ENCODE measurements at regions not wholly inside any gene's neighbourhood (a gene's known extent, or its start where the extent isn't known, plus 50 kb on each side); places are given as distances from the start of the nearest gene placed in this dataset.
"Not testable (repeated sequence)": the region's sequence is repeated elsewhere in the genome, so short reads cannot be mapped to it uniquely, and the experiment has no call there.

DNA sequence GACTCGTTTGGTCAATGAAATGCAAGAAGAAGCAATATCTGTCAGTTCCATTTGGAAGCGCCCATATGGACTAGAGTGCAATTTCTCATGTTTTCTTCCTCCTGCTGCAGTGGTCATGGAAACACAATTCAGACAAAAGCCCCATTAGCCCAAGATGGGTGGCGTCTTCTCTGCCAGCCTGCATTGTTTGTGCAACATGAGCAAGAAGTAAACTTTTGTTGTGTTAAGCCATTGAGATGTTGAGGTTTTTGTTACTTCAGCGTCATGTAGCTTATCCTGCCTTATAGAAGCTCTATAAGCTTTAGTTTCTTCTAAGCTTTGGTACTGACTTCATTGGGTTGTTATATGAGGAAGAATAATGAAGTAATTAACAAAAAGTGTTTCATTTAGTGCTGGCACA is 137.4 kb downstream of the NPIPB5 start:
- H3K27me3 ChIP-seq (ENCODE audit: control insufficient read depth in 5 of 5, insufficient read depth in 4 of 5, low read length in 5 of 5): peaks cover 0 to 11% (median 3%) of the 10 kb centered on the region in 5 donors
- H3K9me3 ChIP-seq (ENCODE audit: control insufficient read depth in 5 of 5, low read length in 5 of 5): peaks cover 0 to 4% (median 0%) of the 10 kb centered on the region in 5 donors
- H3K4me1 ChIP-seq (ENCODE audit: control insufficient read depth in 5 of 5, insufficient read depth in 5 of 5, low read length in 5 of 5): no peaks in the 10 kb centered on the region
- H3K9ac ChIP-seq (ENCODE audit: low read length in 5 of 5): no peak overlapping the region
- no peak overlapping the region for H3K4me3 ChIP-seq (ENCODE audit: low read depth in 1 of 5, low read length in 5 of 5)
- no peaks in the 10 kb centered on the region for H3K36me3 ChIP-seq (ENCODE audit: control insufficient read depth in 5 of 5, insufficient read depth in 5 of 5, low read length in 5 of 5)
- no peak overlapping the region for H3K27ac ChIP-seq (ENCODE audit: low read depth, low read length)

GRCh38 chr16:22648941-22649340 is 138.2 kb downstream of the NPIPB5 start:
- H3K27me3 ChIP-seq (ENCODE audit: control insufficient read depth in 5 of 5, insufficient read depth in 4 of 5, low read length in 5 of 5): peaks cover 0 to 11% (median 3%) of the 10 kb centered on the region in 5 donors
- H3K4me3 ChIP-seq (ENCODE audit: low read depth in 1 of 5, low read length in 5 of 5): no peak overlapping the region
- H3K27ac ChIP-seq (ENCODE audit: low read depth, low read length): no peak overlapping the region
- H3K9me3 ChIP-seq (ENCODE audit: control insufficient read depth in 5 of 5, low read length in 5 of 5): peaks cover 0 to 4% (median 0%) of the 10 kb centered on the region in 5 donors
- H3K4me1 ChIP-seq (ENCODE audit: control insufficient read depth in 5 of 5, insufficient read depth in 5 of 5, low read length in 5 of 5): no peaks in the 10 kb centered on the region
- no peak overlapping the region for H3K9ac ChIP-seq (ENCODE audit: low read length in 5 of 5)
- no peaks in the 10 kb centered on the region for H3K36me3 ChIP-seq (ENCODE audit: control insufficient read depth in 5 of 5, insufficient read depth in 5 of 5, low read length in 5 of 5)

- H3K4me3 ChIP-seq (ENCODE audit: low read depth in 1 of 5, low read length in 5 of 5); H3K36me3 ChIP-seq (ENCODE audit: control insufficient read depth in 5 of 5, insufficient read depth in 5 of 5, low read length in 5 of 5); H3K4me1 ChIP-seq (ENCODE audit: control insufficient read depth in 5 of 5, insufficient read depth in 5 of 5, low read length in 5 of 5); H3K9me3 ChIP-seq (ENCODE audit: control insufficient read depth in 5 of 5, low read length in 5 of 5); H3K27me3 ChIP-seq (ENCODE audit: control insufficient read depth in 5 of 5, insufficient read depth in 4 of 5, low read length in 5 of 5); H3K9ac ChIP-seq (ENCODE audit: low read length in 5 of 5); H3K27ac ChIP-seq (ENCODE audit: low read depth, low read length): not testable (repeated sequence)
Measured at GRCh38 chr16:22651111-22651817, 140.6 kb downstream of the NPIPB5 start.

DNA sequence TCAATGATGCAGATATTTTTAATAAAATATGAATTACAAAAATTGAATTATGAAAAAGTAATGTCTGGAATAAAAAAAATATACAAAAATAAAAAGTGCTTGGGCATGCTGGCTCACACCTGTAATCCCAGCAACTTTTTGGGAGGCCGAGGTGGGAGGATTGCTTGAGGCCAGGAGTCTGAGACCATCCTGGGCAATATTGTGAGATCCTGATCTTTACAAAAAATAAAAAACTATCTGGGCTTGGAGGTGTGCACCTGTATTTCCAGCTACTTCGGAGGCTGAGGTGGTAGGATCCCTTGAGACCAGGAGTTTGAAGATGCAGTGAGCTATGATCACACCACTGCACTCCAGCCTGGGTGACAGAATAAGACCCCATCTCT is 141.8 kb downstream of the NPIPB5 start:
- no peak overlapping the region for H3K27ac ChIP-seq (ENCODE audit: low read depth, low read length)
- peaks cover 0 to 2% (median 0%) of the 10 kb centered on the region in 5 donors for H3K27me3 ChIP-seq (ENCODE audit: control insufficient read depth in 5 of 5, insufficient read depth in 4 of 5, low read length in 5 of 5)
- H3K36me3 ChIP-seq (ENCODE audit: control insufficient read depth in 5 of 5, insufficient read depth in 5 of 5, low read length in 5 of 5): no peaks in the 10 kb centered on the region
- H3K9me3 ChIP-seq (ENCODE audit: control insufficient read depth in 5 of 5, low read length in 5 of 5): no peaks in the 10 kb centered on the region
- no peaks in the 10 kb centered on the region for H3K4me1 ChIP-seq (ENCODE audit: control insufficient read depth in 5 of 5, insufficient read depth in 5 of 5, low read length in 5 of 5)
- H3K9ac ChIP-seq (ENCODE audit: low read length in 5 of 5): no peak overlapping the region
- H3K4me3 ChIP-seq (ENCODE audit: low read depth in 1 of 5, low read length in 5 of 5): no peak overlapping the region

DNA sequence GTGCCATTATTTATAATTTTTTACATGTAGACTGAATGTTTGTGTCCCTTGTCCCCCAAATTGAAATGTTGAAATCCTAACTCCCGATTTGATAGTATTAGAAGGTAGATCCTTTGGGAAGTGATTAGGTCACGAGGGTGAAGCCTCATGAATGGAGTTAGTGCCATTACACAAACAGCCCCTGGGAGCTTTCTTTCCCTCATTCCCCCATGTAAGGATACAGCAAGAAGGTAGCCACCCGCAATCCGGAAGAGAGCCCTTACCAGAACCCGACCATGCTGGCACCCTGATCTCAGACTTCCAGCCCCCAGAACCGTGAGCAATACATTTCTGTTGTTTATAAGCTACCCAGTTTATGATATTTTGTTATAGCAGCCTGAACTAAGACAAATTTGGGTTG is 143.2 kb downstream of the NPIPB5 start:
- no peaks in the 10 kb centered on the region for H3K9me3 ChIP-seq (ENCODE audit: control insufficient read depth in 5 of 5, low read length in 5 of 5)
- H3K27me3 ChIP-seq (ENCODE audit: control insufficient read depth in 5 of 5, insufficient read depth in 4 of 5, low read length in 5 of 5): peaks cover 0 to 2% (median 0%) of the 10 kb centered on the region in 5 donors
- H3K4me3 ChIP-seq (ENCODE audit: low read depth in 1 of 5, low read length in 5 of 5): no peak overlapping the region
- H3K4me1 ChIP-seq (ENCODE audit: control insufficient read depth in 5 of 5, insufficient read depth in 5 of 5, low read length in 5 of 5): no peaks in the 10 kb centered on the region
- H3K36me3 ChIP-seq (ENCODE audit: control insufficient read depth in 5 of 5, insufficient read depth in 5 of 5, low read length in 5 of 5): no peaks in the 10 kb centered on the region
- H3K27ac ChIP-seq (ENCODE audit: low read depth, low read length): no peak overlapping the region
- no peak overlapping the region for H3K9ac ChIP-seq (ENCODE audit: low read length in 5 of 5)

DNA sequence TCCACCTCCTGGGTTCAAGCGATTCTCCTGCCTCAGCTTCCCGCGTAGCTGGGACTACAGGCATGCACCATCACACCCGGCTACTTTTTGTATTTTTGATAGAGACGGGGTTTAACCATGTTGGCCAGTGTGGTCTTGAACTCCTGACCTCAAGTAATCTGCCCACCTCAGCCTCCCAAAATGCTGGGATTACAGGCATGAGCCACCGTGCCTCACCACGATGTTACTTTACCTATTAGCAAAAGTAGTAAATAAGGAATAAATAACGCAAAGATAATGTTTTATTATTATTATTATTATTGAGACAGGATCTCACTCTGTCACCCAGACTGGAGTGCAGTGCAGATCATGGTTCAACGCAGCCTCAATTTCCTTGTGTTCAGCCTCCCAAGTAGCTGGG is 145.9 kb downstream of the NPIPB5 start:
- H3K36me3 ChIP-seq (ENCODE audit: control insufficient read depth in 5 of 5, insufficient read depth in 5 of 5, low read length in 5 of 5); H3K4me3 ChIP-seq (ENCODE audit: low read depth in 1 of 5, low read length in 5 of 5); H3K4me1 ChIP-seq (ENCODE audit: control insufficient read depth in 5 of 5, insufficient read depth in 5 of 5, low read length in 5 of 5); H3K27me3 ChIP-seq (ENCODE audit: control insufficient read depth in 5 of 5, insufficient read depth in 4 of 5, low read length in 5 of 5); H3K9me3 ChIP-seq (ENCODE audit: control insufficient read depth in 5 of 5, low read length in 5 of 5); H3K27ac ChIP-seq (ENCODE audit: low read depth, low read length); H3K9ac ChIP-seq (ENCODE audit: low read length in 5 of 5): not testable (repeated sequence)

- no peaks in the 10 kb centered on the region for H3K4me1 ChIP-seq (ENCODE audit: control insufficient read depth in 5 of 5, insufficient read depth in 5 of 5, low read length in 5 of 5)
- H3K9ac ChIP-seq (ENCODE audit: low read length in 5 of 5): no peak overlapping the region
- H3K36me3 ChIP-seq (ENCODE audit: control insufficient read depth in 5 of 5, insufficient read depth in 5 of 5, low read length in 5 of 5): no peaks in the 10 kb centered on the region
- H3K27ac ChIP-seq (ENCODE audit: low read depth, low read length): no peak overlapping the region
- H3K9me3 ChIP-seq (ENCODE audit: control insufficient read depth in 5 of 5, low read length in 5 of 5): peaks cover 0 to 15% (median 6%) of the 10 kb centered on the region in 5 donors
- no peak overlapping the region for H3K4me3 ChIP-seq (ENCODE audit: low read depth in 1 of 5, low read length in 5 of 5)
- H3K27me3 ChIP-seq (ENCODE audit: control insufficient read depth in 5 of 5, insufficient read depth in 4 of 5, low read length in 5 of 5): peaks cover 4 to 20% (median 15%) of the 10 kb centered on the region in 5 donors
Measured at GRCh38 chr16:22659933-22660332, 149.2 kb downstream of the NPIPB5 start.

DNA sequence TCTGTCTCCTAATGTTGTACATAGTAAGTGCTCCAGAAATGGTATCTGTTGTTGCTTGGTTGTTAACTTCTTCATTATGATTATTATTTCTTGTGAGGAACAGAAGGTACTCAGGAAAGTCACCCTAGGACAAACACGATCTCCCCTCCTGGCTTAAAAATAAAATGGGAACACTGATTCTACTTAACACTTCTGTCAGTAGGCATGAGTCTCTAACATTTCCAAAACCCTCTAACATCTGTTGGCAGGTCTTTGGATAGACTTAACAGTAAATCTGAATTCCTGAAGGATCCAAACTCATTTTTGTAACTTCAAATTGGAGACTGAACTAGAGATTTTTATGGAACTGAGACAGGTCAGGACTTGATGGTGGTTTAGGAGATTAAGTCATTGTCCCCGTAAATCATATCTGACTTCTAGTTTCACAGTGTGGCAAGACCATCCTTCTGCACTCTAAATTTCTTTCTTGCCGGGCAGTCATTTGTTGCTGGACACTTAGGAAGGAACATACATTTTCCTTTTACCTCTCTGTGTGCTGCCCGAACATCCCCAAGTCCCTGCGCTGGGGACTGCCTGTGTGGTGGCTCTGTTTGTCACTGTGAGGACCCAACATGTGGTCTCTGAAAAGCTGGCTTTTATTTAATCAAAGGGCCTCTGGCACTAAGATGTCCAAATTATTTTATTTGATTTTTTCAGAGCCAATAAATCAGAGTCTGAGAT is 149.9 kb downstream of the NPIPB5 start:
- Histone ChIP-seq H3K27me3 (ENCODE audit: control insufficient read depth in 5 of 5, insufficient read depth in 4 of 5, low read length in 5 of 5) (peaks cover 4 to 24% (median 15%) of the 10 kb centered on the region in 5 donors), H3K27ac (ENCODE audit: low read depth, low read length) (no peak overlapping the region), H3K4me1 (ENCODE audit: control insufficient read depth in 5 of 5, insufficient read depth in 5 of 5, low read length in 5 of 5) (no peaks in the 10 kb centered on the region), H3K9ac (ENCODE audit: low read length in 5 of 5) (no peak overlapping the region), H3K36me3 (ENCODE audit: control insufficient read depth in 5 of 5, insufficient read depth in 5 of 5, low read length in 5 of 5) (no peaks in the 10 kb centered on the region), H3K9me3 (ENCODE audit: control insufficient read depth in 5 of 5, low read length in 5 of 5) (peaks cover 0 to 15% (median 6%) of the 10 kb centered on the region in 5 donors), H3K4me3 (ENCODE audit: low read depth in 1 of 5, low read length in 5 of 5) (no peak overlapping the region)

DNA sequence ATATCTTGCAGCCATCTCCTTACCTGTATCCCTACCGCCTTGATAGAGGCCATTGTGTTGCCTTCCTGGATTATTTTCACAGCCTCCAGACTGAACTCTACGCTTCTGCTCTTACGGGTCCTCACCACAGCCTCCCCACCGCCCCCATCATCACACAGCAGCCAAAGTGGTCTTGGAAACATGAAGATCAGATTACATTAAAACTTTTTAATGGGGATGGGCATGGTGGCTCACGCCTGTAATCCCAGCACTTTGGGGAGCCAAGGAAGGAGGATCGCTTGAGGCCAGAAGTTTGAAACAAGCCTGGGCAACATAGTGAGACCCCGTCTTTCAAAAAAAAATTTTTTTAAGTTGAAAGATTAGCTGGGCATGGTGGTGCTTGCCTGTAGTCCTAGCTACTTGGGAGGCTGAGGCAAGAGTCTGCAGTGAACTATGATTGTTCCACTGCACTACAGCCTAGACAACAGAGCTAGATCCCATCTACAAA is 150.5 kb downstream of the NPIPB5 start:
- Histone ChIP-seq H3K36me3 (ENCODE audit: control insufficient read depth in 5 of 5, insufficient read depth in 5 of 5, low read length in 5 of 5) (no peaks in the 10 kb centered on the region), H3K27me3 (ENCODE audit: control insufficient read depth in 5 of 5, insufficient read depth in 4 of 5, low read length in 5 of 5) (peaks cover 4 to 26% (median 15%) of the 10 kb centered on the region in 5 donors), H3K9ac (ENCODE audit: low read length in 5 of 5) (no peak overlapping the region), H3K9me3 (ENCODE audit: control insufficient read depth in 5 of 5, low read length in 5 of 5) (peaks cover 0 to 15% (median 6%) of the 10 kb centered on the region in 5 donors), H3K27ac (ENCODE audit: low read depth, low read length) (no peak overlapping the region), H3K4me3 (ENCODE audit: low read depth in 1 of 5, low read length in 5 of 5) (no peak overlapping the region), H3K4me1 (ENCODE audit: control insufficient read depth in 5 of 5, insufficient read depth in 5 of 5, low read length in 5 of 5) (no peaks in the 10 kb centered on the region)

DNA sequence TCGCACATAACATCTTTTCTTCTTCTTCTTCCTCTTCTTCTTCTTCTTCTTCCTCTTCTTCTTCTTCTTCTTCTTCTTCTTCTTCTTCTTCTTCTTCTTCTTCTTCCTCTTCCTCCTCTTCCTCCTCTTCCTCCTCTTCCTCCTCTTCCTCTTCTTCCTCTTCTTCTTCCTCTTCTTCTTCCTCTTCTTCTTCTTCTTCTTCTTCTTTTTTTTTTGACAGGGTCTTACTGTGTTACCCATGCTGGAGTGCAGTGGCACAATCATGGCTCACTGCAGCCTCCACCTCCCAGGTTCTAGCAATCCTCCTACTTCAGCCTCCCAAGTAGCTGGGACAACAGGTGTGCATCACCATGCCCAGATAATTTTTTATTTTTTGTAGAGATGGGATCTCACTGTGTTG is 151.0 kb upstream of the HS3ST2 start:
- not testable (repeated sequence) for H3K27ac ChIP-seq (ENCODE audit: low read depth, low read length)

More for the DNA sequence above, 151.0 kb upstream of the HS3ST2 start:
- H3K9ac ChIP-seq (ENCODE audit: low read length in 5 of 5); H3K4me1 ChIP-seq (ENCODE audit: control insufficient read depth in 5 of 5, insufficient read depth in 5 of 5, low read length in 5 of 5); H3K36me3 ChIP-seq (ENCODE audit: control insufficient read depth in 5 of 5, insufficient read depth in 5 of 5, low read length in 5 of 5); H3K4me3 ChIP-seq (ENCODE audit: low read depth in 1 of 5, low read length in 5 of 5): not testable (repeated sequence)
- Histone ChIP-seq H3K27me3 (ENCODE audit: control insufficient read depth in 5 of 5, insufficient read depth in 4 of 5, low read length in 5 of 5) (peaks cover 4 to 26% (median 15%) of the 10 kb centered on the region in 5 donors), H3K9me3 (ENCODE audit: control insufficient read depth in 5 of 5, low read length in 5 of 5) (peaks cover 0 to 15% (median 6%) of the 10 kb centered on the region in 5 donors)

Data from subcutaneous abdominal adipose tissue (tissue), 5 donors.